Uterus (tissue), 3 donors: ENCODE measurements at regions not wholly inside any gene's neighbourhood (a gene's known extent, or its start where the extent isn't known, plus 50 kb on each side); places are given as distances from the start of the nearest gene placed in this dataset.

Experiments
- DNase-seq, 2 donors: peaks; one replicate each; pipeline ENCODE4 v3.0.0-alpha.2; 2019 to 2020
- H3K27ac ChIP-seq, 2 donors: fragments of 200-600 bp; sonication (generic); 1 replicate in 1 of 2; 2 replicates in 1 of 2; pipeline ENCODE4 v1.5.1; 2016 to 2018
- H3K27me3 ChIP-seq, 2 donors: fragments of 200-600 bp; sonication (generic); one replicate each; pipeline ENCODE4 v1.5.1; 2018 to 2019; ENCODE audit warnings: control low read depth in 1 of 2
- H3K36me3 ChIP-seq, 2 donors: fragments of 200-600 bp; sonication (generic); one replicate each; pipeline ENCODE4 v1.5.1; 2019; ENCODE audit warnings: control low read depth in 1 of 2
- H3K4me1 ChIP-seq, 2 donors: fragments of 200-600 bp; sonication (generic); one replicate each; pipeline ENCODE4 v1.5.1; 2018 to 2019; ENCODE audit warnings: control low read depth in 1 of 2
- H3K4me3 ChIP-seq, 2 donors: fragments of 200-600 bp; sonication (generic); 1 replicate in 1 of 2; 2 replicates in 1 of 2; pipeline ENCODE4 v1.5.1; 2018 to 2019; ENCODE audit warnings: mild to moderate bottlenecking in 1 of 2
- H3K9me3 ChIP-seq, 2 donors: fragments of 200-600 bp; sonication (generic); one replicate each; pipeline ENCODE4 v1.5.1; 2019; ENCODE audit warnings: control low read depth in 1 of 2
- CTCF ChIP-seq, 4 experiments: fragments of 200-600 bp in 2 of 4; fragments of 450-650 bp in 2 of 4; sonication (generic) in 2 of 4; IDR thresholded peaks; one replicate each; pipeline ENCODE4 v1.5.1; 2016 to 2019; ENCODE audit warnings: antibody characterized with exemption in 4 of 4, mild to moderate bottlenecking in 2 of 4, moderate library complexity in 1 of 4
- POLR2A ChIP-seq, 2 donors: fragments of 450-650 bp; IDR thresholded peaks; one replicate each; pipeline ENCODE4 v1.6.1; 2016; ENCODE audit warnings: antibody characterized with exemption in 2 of 2, mild to moderate bottlenecking in 1 of 2, moderate library complexity in 1 of 2
- intact Hi-C: fragments of 100-400 bp; cut with DNase I; formaldehyde crosslinking; loops from one replicate; pipeline ENCODE4 v1.15.1; 2023; ENCODE audit warnings: low total_unique reads
- donor health status: DM: yes; HTN: yes; CAD: no.

GRCh38 chr6:90703336-90703735 is 116.5 kb upstream of the MAP3K7 start:
- intact Hi-C loops, result no loop called here
- no peak for TF ChIP-seq CTCF (IDR thresholded peaks at IDR 0.05)
- TF ChIP-seq POLR2A (IDR thresholded peaks at IDR 0.05), result no peak
- Histone ChIP-seq H3K27me3 (no peaks in the 10 kb centered on the region), H3K27ac (no peak overlapping the region), H3K4me1 (no peaks in the 10 kb centered on the region), H3K4me3 (no peak overlapping the region), H3K36me3 (no peaks in the 10 kb centered on the region), H3K9me3 (no peaks in the 10 kb centered on the region)
- DNase-seq, result no peak

- Histone ChIP-seq H3K36me3 (no peaks in the 10 kb centered on the region), H3K9me3 (no peaks in the 10 kb centered on the region), H3K27ac (no peak overlapping the region), H3K4me3 (no peak overlapping the region), H3K4me1 (no peaks in the 10 kb centered on the region), H3K27me3 (no peaks in the 10 kb centered on the region)
- no peak for DNase-seq
- intact Hi-C loops, result no loop called here
- TF ChIP-seq CTCF (IDR thresholded peaks at IDR 0.05), result no peak
- TF ChIP-seq POLR2A (IDR thresholded peaks at IDR 0.05), result no peak
These were observed 115.1 kb upstream of the MAP3K7 start for GRCh38 chr6:90701926-90702325.

- intact Hi-C loops, result no loop called here
- no peaks in the 10 kb centered on the region for H3K9me3 ChIP-seq
These were observed 114.4 kb upstream of the MAP3K7 start for GRCh38 chr6:90701146-90701781.

GRCh38 chr6:90695316-90695715 is 108.4 kb upstream of the MAP3K7 start:
- no peaks in the 10 kb centered on the region for H3K9me3 ChIP-seq
- DNase-seq, result no peak
- TF ChIP-seq CTCF (IDR thresholded peaks at IDR 0.05) (no peak), POLR2A (IDR thresholded peaks at IDR 0.05) (no peak)
- no peak overlapping the region for H3K27ac ChIP-seq
- no peaks in the 10 kb centered on the region for H3K27me3 ChIP-seq
- intact Hi-C loops, result no loop called here
- H3K4me1 ChIP-seq, result no peaks in the 10 kb centered on the region
- H3K36me3 ChIP-seq, result no peaks in the 10 kb centered on the region
- no peak overlapping the region for H3K4me3 ChIP-seq

More at GRCh38 chr6:90701146-90701781, 114.4 kb upstream of the MAP3K7 start:
- no peak overlapping the region for H3K27ac ChIP-seq
- no peaks in the 10 kb centered on the region for H3K4me1 ChIP-seq
- H3K27me3 ChIP-seq, result no peaks in the 10 kb centered on the region
- TF ChIP-seq CTCF (IDR thresholded peaks at IDR 0.05), result no peak
- no peak for TF ChIP-seq POLR2A (IDR thresholded peaks at IDR 0.05)
- no peak for DNase-seq
- H3K4me3 ChIP-seq, result no peak overlapping the region
- no peaks in the 10 kb centered on the region for H3K36me3 ChIP-seq

GRCh38 chr6:90694802-90695201 is 107.9 kb upstream of the MAP3K7 start:
- no peaks in the 10 kb centered on the region for H3K27me3 ChIP-seq
- TF ChIP-seq POLR2A (IDR thresholded peaks at IDR 0.05) (no peak), CTCF (IDR thresholded peaks at IDR 0.05) (no peak)

More at GRCh38 chr6:90694802-90695201, 107.9 kb upstream of the MAP3K7 start:
- intact Hi-C loops, result no loop called here
- Histone ChIP-seq H3K36me3 (no peaks in the 10 kb centered on the region), H3K4me1 (no peaks in the 10 kb centered on the region), H3K9me3 (no peaks in the 10 kb centered on the region), H3K4me3 (no peak overlapping the region), H3K27ac (no peak overlapping the region)
- no peak for DNase-seq
